ENCODE measurements at regions not wholly inside any gene's neighbourhood (a gene's known extent, or its start where the extent isn't known, plus 50 kb on each side); places are given as distances from the start of the nearest gene placed in this dataset.
"Not testable (repeated sequence)": the region's sequence is repeated elsewhere in the genome, so short reads cannot be mapped to it uniquely, and the experiment has no call there.

GRCh38 chr9:25733336-25733982, 55.2 kb upstream of the TUSC1 start:
- TF ChIP-seq, protein P1, sequence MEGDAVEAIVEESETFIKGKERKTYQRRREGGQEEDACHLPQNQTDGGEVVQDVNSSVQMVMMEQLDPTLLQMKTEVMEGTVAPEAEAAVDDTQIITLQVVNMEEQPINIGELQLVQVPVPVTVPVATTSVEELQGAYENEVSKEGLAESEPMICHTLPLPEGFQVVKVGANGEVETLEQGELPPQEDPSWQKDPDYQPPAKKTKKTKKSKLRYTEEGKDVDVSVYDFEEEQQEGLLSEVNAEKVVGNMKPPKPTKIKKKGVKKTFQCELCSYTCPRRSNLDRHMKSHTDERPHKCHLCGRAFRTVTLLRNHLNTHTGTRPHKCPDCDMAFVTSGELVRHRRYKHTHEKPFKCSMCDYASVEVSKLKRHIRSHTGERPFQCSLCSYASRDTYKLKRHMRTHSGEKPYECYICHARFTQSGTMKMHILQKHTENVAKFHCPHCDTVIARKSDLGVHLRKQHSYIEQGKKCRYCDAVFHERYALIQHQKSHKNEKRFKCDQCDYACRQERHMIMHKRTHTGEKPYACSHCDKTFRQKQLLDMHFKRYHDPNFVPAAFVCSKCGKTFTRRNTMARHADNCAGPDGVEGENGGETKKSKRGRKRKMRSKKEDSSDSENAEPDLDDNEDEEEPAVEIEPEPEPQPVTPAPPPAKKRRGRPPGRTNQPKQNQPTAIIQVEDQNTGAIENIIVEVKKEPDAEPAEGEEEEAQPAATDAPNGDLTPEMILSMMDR (conservative IDR thresholded peaks at IDR 0.05; ENCODE audit: low read depth, low read length) = no peak
- no peak overlapping the region for H3K4me3 ChIP-seq (ENCODE audit: low read length)
- DNase-seq (ENCODE audit: low read depth) = no peak

- not testable (repeated sequence) for DNase-seq (ENCODE audit: low read depth); H3K4me3 ChIP-seq (ENCODE audit: low read length)
Observed at GRCh38 chr9:25731895-25732794, 53.9 kb upstream of the TUSC1 start.

Measured in retinal pigment epithelial cell (primary cell).